Neural progenitor cell (in vitro differentiated cells): ENCODE measurements at regions not wholly inside any gene's neighbourhood (a gene's known extent, or its start where the extent isn't known, plus 50 kb on each side); places are given as distances from the start of the nearest gene placed in this dataset.

Source experiments
- DNase-seq: peaks from one replicate; pipeline ENCODE4 v3.0.0-alpha.2; 2016; ENCODE audit warnings: low spot score
- H2AFZ ChIP-seq: fragments of 200-600 bp; sonication (generic); replicated peaks from 2 replicates; pipeline ENCODE4 v1.6.1; 2016; ENCODE audit warnings: antibody characterized with exemption
- H3F3A ChIP-seq: fragments of 200-600 bp; sonication (generic); 2 replicates; pipeline ENCODE4 v1.6.1; 2016; ENCODE audit warnings: antibody characterized with exemption, low read depth
- H3K27ac ChIP-seq: fragments of 200-600 bp; sonication (generic); 2 replicates; pipeline ENCODE4 v1.5.1; 2016; ENCODE audit warnings: mild to moderate bottlenecking
- H3K27me3 ChIP-seq: fragments of 200-600 bp; sonication (generic); 2 replicates; pipeline ENCODE4 v1.6.1; 2016; ENCODE audit warnings: mild to moderate bottlenecking, moderate library complexity
- H3K36me3 ChIP-seq: fragments of 200-600 bp; sonication (generic); 2 replicates; pipeline ENCODE4 v1.5.1; 2016
- H3K4me1 ChIP-seq: fragments of 200-600 bp; sonication (generic); 2 replicates; pipeline ENCODE4 v1.6.1; 2016; ENCODE audit warnings: mixed run types
- H3K4me2 ChIP-seq: fragments of 200-600 bp; sonication (generic); 2 replicates; pipeline ENCODE4 v1.6.1; 2016
- H3K4me3 ChIP-seq: fragments of 200-600 bp; sonication (generic); 2 replicates; pipeline ENCODE4 v1.5.1; 2016
- H3K79me2 ChIP-seq: fragments of 200-600 bp; sonication (generic); 2 replicates; pipeline ENCODE4 v1.6.1; 2016; ENCODE audit warnings: low read depth
- H3K9ac ChIP-seq: fragments of 200-600 bp; sonication (generic); 2 replicates; pipeline ENCODE4 v1.6.1; 2016
- H3K9me3 ChIP-seq: fragments of 200-600 bp; sonication (generic); 2 replicates; pipeline ENCODE4 v1.5.1; 2016; ENCODE audit warnings: low read depth
- H4K20me1 ChIP-seq: fragments of 200-600 bp; sonication (generic); 2 replicates; pipeline ENCODE4 v1.6.1; 2016; ENCODE audit warnings: low read depth
- H3K27ac Mint-ChIP-seq: 3 replicates; pipeline ENCODE4 v1.8.0; 2021; ENCODE audit warnings: mixed read lengths
- H3K27me3 Mint-ChIP-seq: 2 replicates; pipeline ENCODE4 v1.8.0; 2022; ENCODE audit warnings: low read depth, mild to moderate bottlenecking, inconsistent platforms, moderate library complexity, mixed read lengths; ENCODE audit not compliant: insufficient read depth
- H3K36me3 Mint-ChIP-seq: 3 replicates; pipeline ENCODE4 v1.8.0; 2021; ENCODE audit warnings: mixed read lengths
- H3K4me1 Mint-ChIP-seq: 3 replicates; pipeline ENCODE4 v1.8.0; 2021; ENCODE audit warnings: mixed read lengths
- H3K4me3 Mint-ChIP-seq: 3 replicates; pipeline ENCODE4 v1.8.0; 2021; ENCODE audit warnings: mild to moderate bottlenecking, moderate library complexity, mixed read lengths
- H3K9me3 Mint-ChIP-seq: 3 replicates; pipeline ENCODE4 v1.8.0; 2020; ENCODE audit warnings: mixed read lengths
- CTCF ChIP-seq: fragments of 200-600 bp; sonication (generic); IDR thresholded peaks from 2 replicates; pipeline ENCODE4 v1.5.1; 2017; ENCODE audit warnings: antibody characterized with exemption, mild to moderate bottlenecking
- EZH2 ChIP-seq: fragments of 200-600 bp; sonication (generic); IDR thresholded peaks from 2 replicates; pipeline ENCODE4 v1.6.1; 2017; ENCODE audit warnings: antibody characterized with exemption, mild to moderate bottlenecking, moderate library complexity
- EZH2phosphoT487 ChIP-seq: fragments of 200-600 bp; sonication (generic); IDR thresholded peaks from 2 replicates; pipeline ENCODE4 v1.6.1; 2017; ENCODE audit warnings: antibody characterized with exemption

- no peak for DNase-seq
- no peaks in the 10 kb centered on the region for H4K20me1 ChIP-seq
- no peaks in the 10 kb centered on the region for H3K79me2 ChIP-seq
- Mint-ChIP-seq H3K4me1 (no peaks in the 10 kb centered on the region), H3K4me3 (no peak overlapping the region), H3K27me3 (no peaks in the 10 kb centered on the region), H3K27ac (no peak overlapping the region), H3K36me3 (no peaks in the 10 kb centered on the region), H3K9me3 (peaks cover 7% of the 10 kb centered on the region)
- H3K9me3 ChIP-seq = peaks cover 3% of the 10 kb centered on the region
- peak overlapping the region; percentile 88 for H2AFZ ChIP-seq
- no peak overlapping the region for H3K27ac ChIP-seq
- TF ChIP-seq EZH2 (no peak), EZH2phosphoT487 (no peak), CTCF (no peak)
- H3K4me3 ChIP-seq = no peak overlapping the region
- no peaks in the 10 kb centered on the region for H3K27me3 ChIP-seq
- H3F3A ChIP-seq = no peaks in the 10 kb centered on the region
- no peak overlapping the region for H3K4me2 ChIP-seq
- H3K36me3 ChIP-seq = peaks cover 8% of the 10 kb centered on the region
- H3K9ac ChIP-seq = no peak overlapping the region
- H3K4me1 ChIP-seq = no peaks in the 10 kb centered on the region
Measured at GRCh38 chr3:19798324-19798723, 135.7 kb downstream of the EFHB start.

- Histone ChIP-seq H3K27me3 (no peaks in the 10 kb centered on the region), H3F3A (no peaks in the 10 kb centered on the region), H3K79me2 (no peaks in the 10 kb centered on the region), H3K9ac (no peak overlapping the region), H4K20me1 (no peaks in the 10 kb centered on the region), H3K27ac (no peak overlapping the region), H3K36me3 (no peaks in the 10 kb centered on the region), H2AFZ (no peak overlapping the region), H3K9me3 (no peaks in the 10 kb centered on the region), H3K4me3 (no peak overlapping the region), H3K4me2 (no peak overlapping the region), H3K4me1 (no peaks in the 10 kb centered on the region)
- DNase-seq = no peak
- TF ChIP-seq EZH2 = no peak
- TF ChIP-seq EZH2phosphoT487 = no peak
- peak; percentile 21 for TF ChIP-seq CTCF
- no peak overlapping the region for H3K4me3 Mint-ChIP-seq
- no peaks in the 10 kb centered on the region for H3K4me1 Mint-ChIP-seq
- no peaks in the 10 kb centered on the region for H3K27me3 Mint-ChIP-seq
- H3K36me3 Mint-ChIP-seq = no peaks in the 10 kb centered on the region
- H3K27ac Mint-ChIP-seq = no peak overlapping the region
- no peaks in the 10 kb centered on the region for H3K9me3 Mint-ChIP-seq
Measured at GRCh38 chr3:19792388-19792787, 141.6 kb downstream of the EFHB start.

GRCh38 chr3:19775765-19776164, 158.3 kb downstream of the EFHB start:
- no peak overlapping the region for H3K4me3 ChIP-seq
- H3K9me3 Mint-ChIP-seq = peaks cover 3% of the 10 kb centered on the region
- H3K4me1 Mint-ChIP-seq = peaks cover 5% of the 10 kb centered on the region

More at GRCh38 chr3:19775765-19776164, 158.3 kb downstream of the EFHB start:
- H3K36me3 Mint-ChIP-seq = no peaks in the 10 kb centered on the region
- no peak overlapping the region for H3K27ac Mint-ChIP-seq
- Histone ChIP-seq H3K4me2 (no peak overlapping the region), H3K36me3 (no peaks in the 10 kb centered on the region), H3K9ac (no peak overlapping the region), H3F3A (no peaks in the 10 kb centered on the region), H3K27me3 (no peaks in the 10 kb centered on the region), H2AFZ (no peak overlapping the region), H3K27ac (no peak overlapping the region), H3K9me3 (no peaks in the 10 kb centered on the region), H3K4me1 (peaks cover 2% of the 10 kb centered on the region), H3K79me2 (no peaks in the 10 kb centered on the region), H4K20me1 (no peaks in the 10 kb centered on the region)
- no peak overlapping the region for H3K4me3 Mint-ChIP-seq
- TF ChIP-seq CTCF = no peak
- TF ChIP-seq EZH2phosphoT487 = no peak
- no peak for TF ChIP-seq EZH2
- no peaks in the 10 kb centered on the region for H3K27me3 Mint-ChIP-seq
- DNase-seq = no peak
